Retinal pigment epithelial cell (primary cell): ENCODE measurements at regions not wholly inside any gene's neighbourhood (a gene's known extent, or its start where the extent isn't known, plus 50 kb on each side); places are given as distances from the start of the nearest gene placed in this dataset.

Source experiments
- DNase-seq: peaks from one replicate; pipeline ENCODE4 v3.0.0-alpha.2; 2010; ENCODE audit warnings: low read depth
- H3K4me3 ChIP-seq: 2 replicates; pipeline ENCODE4 v1.5.1; 2011; ENCODE audit warnings: mild to moderate bottlenecking, low read length, control low read depth, moderate library complexity
- CTCF ChIP-seq: conservative IDR thresholded peaks from 2 replicates; pipeline ENCODE4 v1.5.1; 2011; ENCODE audit warnings: low read depth, low read length, control low read depth, inconsistent platforms

- no peak for DNase-seq
- H3K4me3 ChIP-seq: no peak overlapping the region
- TF ChIP-seq CTCF: no peak
Measured at GRCh38 chr9:129391221-129391661, 213.2 kb upstream of the IER5L start.

GRCh38 chr9:129390541-129390940 lies 212.5 kb upstream of the IER5L start:
- no peak for TF ChIP-seq CTCF
- no peak overlapping the region for H3K4me3 ChIP-seq
- no peak for DNase-seq

- H3K4me3 ChIP-seq: no peak overlapping the region
- no peak for TF ChIP-seq CTCF
- DNase-seq: no peak
Measured at GRCh38 chr9:129387822-129388221, 209.8 kb upstream of the IER5L start.

- no peak overlapping the region for H3K4me3 ChIP-seq
- no peak for DNase-seq
- no peak for TF ChIP-seq CTCF
Measured at GRCh38 chr9:129386812-129387177, 208.7 kb upstream of the IER5L start.

GRCh38 chr9:129385211-129385934 lies 207.3 kb upstream of the IER5L start:
- H3K4me3 ChIP-seq: no peak overlapping the region
- no peak for TF ChIP-seq CTCF
- DNase-seq: no peak

GRCh38 chr9:129384491-129385210 lies 206.6 kb upstream of the IER5L start:
- no peak overlapping the region for H3K4me3 ChIP-seq
- DNase-seq: no peak
- no peak for TF ChIP-seq CTCF
